ENCODE measurements at regions not wholly inside any gene's neighbourhood (a gene's known extent, or its start where the extent isn't known, plus 50 kb on each side); places are given as distances from the start of the nearest gene placed in this dataset.
A peak's percentile ranks its signal among the peaks of the same experiment; 100 is the strongest.
"Not testable (repeated sequence)": the region's sequence is repeated elsewhere in the genome, so short reads cannot be mapped to it uniquely, and the experiment has no call there.

DNA sequence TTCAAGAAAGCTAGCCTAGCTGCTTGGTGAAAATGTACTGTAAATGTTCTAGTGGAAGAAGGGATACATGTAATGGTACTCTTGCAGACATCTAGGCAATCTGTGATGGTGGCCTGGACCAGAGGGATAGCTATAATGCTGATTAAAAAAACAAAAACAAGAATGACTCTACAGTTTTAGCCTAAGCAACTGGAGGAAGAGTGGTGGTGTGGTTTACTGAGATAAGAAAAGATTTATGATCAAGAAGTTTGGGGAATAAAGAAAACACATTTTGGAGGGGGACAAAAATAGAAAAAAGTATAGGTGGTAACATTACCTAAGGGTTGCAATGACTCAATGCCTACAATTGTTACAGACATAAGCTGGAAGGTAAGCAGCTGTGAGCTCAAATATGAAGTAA is 1080.7 kb upstream of the CELF4 start:
- CTCF ChIA-PET = interaction anchor here (0.9 to 1.8 kb wide), 4 partner anchors 9 to 49 kb away, joined by 3 to 4 read pairs (median 4); no protein-coding TSS in a partner anchor
- DNase-seq = peak; percentile 82 to 96 (median 94)
- POLR2A ChIA-PET = no interaction called here
- Histone ChIP-seq H3K36me3 (ENCODE audit: control insufficient read depth in 4 of 4, insufficient read depth in 4 of 4, low read length in 3 of 4) (no peaks in the 10 kb centered on the region), H3K27me3 (replicated peaks in 2 of 5; ENCODE audit: control insufficient read depth in 4 of 5, insufficient read depth in 5 of 5, low read length in 4 of 5) (no peaks in the 10 kb centered on the region), H3K27ac (ENCODE audit: insufficient read depth in 1 of 2, low read depth in 1 of 2, low read length in 2 of 2, poor library complexity in 1 of 2, severe bottlenecking in 2 of 2) (peak overlapping the region; percentile 64 to 71), H3K4me1 (ENCODE audit: control extremely low read depth in 1 of 4, control insufficient read depth in 4 of 4, insufficient read depth in 4 of 4, low read length in 3 of 4) (peaks cover 0 to 33% (median 5%) of the 10 kb centered on the region in 4 experiments), H3K9me3 (ENCODE audit: control extremely low read depth in 1 of 5, control insufficient read depth in 4 of 5, insufficient read depth in 2 of 5, low read depth in 1 of 5, low read length in 4 of 5) (no peaks in the 10 kb centered on the region), H3K4me3 (ENCODE audit: control insufficient read depth in 1 of 7, extremely low read depth in 1 of 7, insufficient read depth in 4 of 7, low read depth in 2 of 7, low read length in 6 of 7) (no peak overlapping the region)

DNA sequence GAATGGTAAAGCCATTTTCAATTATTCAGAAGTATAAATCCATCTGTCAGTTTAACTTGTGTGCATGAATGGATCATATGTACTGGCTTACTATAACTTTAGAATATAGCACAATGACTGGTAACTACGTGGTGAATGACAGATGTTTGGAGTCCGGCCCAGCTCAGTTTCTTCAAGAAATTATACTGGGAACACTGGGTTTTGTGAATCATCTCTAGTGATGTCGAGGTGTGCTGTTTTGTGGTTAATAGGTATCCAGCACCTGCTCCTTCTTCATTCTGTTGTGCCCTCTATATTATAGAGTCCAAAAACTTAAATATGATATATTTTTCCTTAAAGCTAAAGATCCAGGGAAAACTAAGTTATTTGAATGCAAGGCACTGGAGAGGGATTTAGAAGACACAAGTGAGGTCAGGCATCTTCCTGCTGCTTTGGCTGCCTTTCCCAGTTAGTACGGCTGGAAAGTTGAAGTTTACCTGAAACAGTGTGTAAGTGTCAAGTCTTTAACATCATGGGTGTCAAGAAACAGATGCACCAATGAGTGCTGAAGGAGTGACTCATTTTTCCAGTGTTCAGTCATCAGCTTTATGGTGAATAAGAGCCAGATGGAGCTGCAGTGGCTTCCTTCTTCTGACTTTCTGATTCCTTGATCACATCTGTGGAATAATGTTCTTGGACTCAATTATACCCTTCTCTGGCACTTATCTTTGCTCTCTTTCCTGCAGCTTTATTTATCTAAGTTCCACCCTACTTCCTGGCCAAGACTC is 1079.5 kb upstream of the CELF4 start:
- Histone ChIP-seq H3K27me3 (replicated peaks in 2 of 5; ENCODE audit: control insufficient read depth in 4 of 5, insufficient read depth in 5 of 5, low read length in 4 of 5) (no peaks in the 10 kb centered on the region), H3K27ac (ENCODE audit: insufficient read depth in 1 of 2, low read depth in 1 of 2, low read length in 2 of 2, poor library complexity in 1 of 2, severe bottlenecking in 2 of 2) (peak overlapping the region; percentile 43 to 64), H3K9me3 (ENCODE audit: control extremely low read depth in 1 of 5, control insufficient read depth in 4 of 5, insufficient read depth in 2 of 5, low read depth in 1 of 5, low read length in 4 of 5) (peaks cover 0 to 2% (median 0%) of the 10 kb centered on the region in 5 experiments), H3K4me3 (ENCODE audit: control insufficient read depth in 1 of 7, extremely low read depth in 1 of 7, insufficient read depth in 4 of 7, low read depth in 2 of 7, low read length in 6 of 7) (no peak overlapping the region), H3K4me1 (ENCODE audit: control extremely low read depth in 1 of 4, control insufficient read depth in 4 of 4, insufficient read depth in 4 of 4, low read length in 3 of 4) (peaks cover 0 to 33% (median 5%) of the 10 kb centered on the region in 4 experiments), H3K36me3 (ENCODE audit: control insufficient read depth in 4 of 4, insufficient read depth in 4 of 4, low read length in 3 of 4) (no peaks in the 10 kb centered on the region)
- 100% methylated on average over 1 of the region's 4 CpGs for WGBS (ENCODE audit: insufficient coverage)
- DNase-seq = peak in 2 of 3 donors; percentile 33 to 57
- CTCF ChIA-PET = interaction anchor here (1.5 to 1.8 kb wide), 2 partner anchors 43 to 50 kb away, joined by 3 to 4 read pairs; no protein-coding TSS in a partner anchor
- POLR2A ChIA-PET = no interaction called here

DNA sequence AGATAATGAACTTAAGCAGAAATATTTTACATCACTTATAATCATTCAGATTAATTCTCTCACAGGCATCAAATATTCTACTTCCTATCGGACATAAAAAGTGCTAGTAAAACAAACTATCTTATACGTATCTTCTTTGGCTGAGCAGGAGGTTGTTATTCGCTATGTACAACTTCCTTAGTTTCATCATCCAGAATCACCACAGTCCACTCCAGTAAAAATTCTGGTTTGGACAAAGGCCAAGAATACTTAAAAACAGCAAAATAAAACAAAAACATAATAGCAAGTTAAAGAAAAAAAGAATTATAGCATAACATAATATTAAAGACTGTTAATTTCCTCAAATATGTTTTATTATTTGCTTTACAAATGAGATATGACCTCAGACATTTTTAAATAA is 1077.1 kb upstream of the CELF4 start:
- Histone ChIP-seq H3K9me3 (ENCODE audit: control extremely low read depth in 1 of 5, control insufficient read depth in 4 of 5, insufficient read depth in 2 of 5, low read depth in 1 of 5, low read length in 4 of 5) (peaks cover 0 to 15% (median 5%) of the 10 kb centered on the region in 5 experiments), H3K36me3 (ENCODE audit: control insufficient read depth in 4 of 4, insufficient read depth in 4 of 4, low read length in 3 of 4) (no peaks in the 10 kb centered on the region), H3K27ac (ENCODE audit: insufficient read depth in 1 of 2, low read depth in 1 of 2, low read length in 2 of 2, poor library complexity in 1 of 2, severe bottlenecking in 2 of 2) (no peak overlapping the region), H3K4me1 (ENCODE audit: control extremely low read depth in 1 of 4, control insufficient read depth in 4 of 4, insufficient read depth in 4 of 4, low read length in 3 of 4) (peaks cover 0 to 24% (median 4%) of the 10 kb centered on the region in 4 experiments), H3K27me3 (replicated peaks in 2 of 5; ENCODE audit: control insufficient read depth in 4 of 5, insufficient read depth in 5 of 5, low read length in 4 of 5) (no peaks in the 10 kb centered on the region), H3K4me3 (ENCODE audit: control insufficient read depth in 1 of 7, extremely low read depth in 1 of 7, insufficient read depth in 4 of 7, low read depth in 2 of 7, low read length in 6 of 7) (no peak overlapping the region)
- CTCF ChIA-PET = interaction anchor here (1.5 kb wide), 1 partner anchor 200 kb away, joined by 3 read pairs; no protein-coding TSS in a partner anchor
- DNase-seq = peak in 2 of 3 donors; percentile 58
- POLR2A ChIA-PET = no interaction called here
- WGBS (ENCODE audit: insufficient coverage) = 67% methylated on average over 2 of the region's 3 CpGs

DNA sequence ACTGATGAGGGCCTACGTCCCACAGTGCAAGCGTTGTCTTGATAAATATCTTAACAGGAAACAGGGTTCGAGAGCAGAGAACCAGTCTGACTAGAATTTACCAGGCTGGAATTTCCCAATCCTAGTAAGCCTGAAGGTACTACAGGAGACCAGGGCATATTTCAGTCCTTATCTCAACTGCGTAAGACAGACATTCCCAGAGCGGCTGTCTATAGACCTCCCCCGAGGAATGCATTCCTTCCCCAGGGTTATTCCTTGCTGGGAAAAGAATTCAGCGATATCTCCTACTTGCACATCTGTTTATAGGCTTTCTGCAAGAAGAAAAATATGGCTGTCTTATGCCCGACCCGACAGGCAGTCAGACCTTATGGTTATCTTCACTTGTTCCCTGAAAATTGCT is 1074.1 kb upstream of the CELF4 start:
- H3K36me3 ChIP-seq (ENCODE audit: control insufficient read depth in 4 of 4, insufficient read depth in 4 of 4, low read length in 3 of 4); CTCF ChIA-PET; H3K27me3 ChIP-seq (replicated peaks in 2 of 5; ENCODE audit: control insufficient read depth in 4 of 5, insufficient read depth in 5 of 5, low read length in 4 of 5); POLR2A ChIA-PET; H3K4me1 ChIP-seq (ENCODE audit: control extremely low read depth in 1 of 4, control insufficient read depth in 4 of 4, insufficient read depth in 4 of 4, low read length in 3 of 4); DNase-seq; H3K27ac ChIP-seq (ENCODE audit: insufficient read depth in 1 of 2, low read depth in 1 of 2, low read length in 2 of 2, poor library complexity in 1 of 2, severe bottlenecking in 2 of 2); H3K4me3 ChIP-seq (ENCODE audit: control insufficient read depth in 1 of 7, extremely low read depth in 1 of 7, insufficient read depth in 4 of 7, low read depth in 2 of 7, low read length in 6 of 7): not testable (repeated sequence)
- 82% methylated on average over 7 of the region's 9 CpGs for WGBS (ENCODE audit: insufficient coverage)
- peaks cover 0 to 15% (median 5%) of the 10 kb centered on the region in 5 experiments for H3K9me3 ChIP-seq (ENCODE audit: control extremely low read depth in 1 of 5, control insufficient read depth in 4 of 5, insufficient read depth in 2 of 5, low read depth in 1 of 5, low read length in 4 of 5)

DNA sequence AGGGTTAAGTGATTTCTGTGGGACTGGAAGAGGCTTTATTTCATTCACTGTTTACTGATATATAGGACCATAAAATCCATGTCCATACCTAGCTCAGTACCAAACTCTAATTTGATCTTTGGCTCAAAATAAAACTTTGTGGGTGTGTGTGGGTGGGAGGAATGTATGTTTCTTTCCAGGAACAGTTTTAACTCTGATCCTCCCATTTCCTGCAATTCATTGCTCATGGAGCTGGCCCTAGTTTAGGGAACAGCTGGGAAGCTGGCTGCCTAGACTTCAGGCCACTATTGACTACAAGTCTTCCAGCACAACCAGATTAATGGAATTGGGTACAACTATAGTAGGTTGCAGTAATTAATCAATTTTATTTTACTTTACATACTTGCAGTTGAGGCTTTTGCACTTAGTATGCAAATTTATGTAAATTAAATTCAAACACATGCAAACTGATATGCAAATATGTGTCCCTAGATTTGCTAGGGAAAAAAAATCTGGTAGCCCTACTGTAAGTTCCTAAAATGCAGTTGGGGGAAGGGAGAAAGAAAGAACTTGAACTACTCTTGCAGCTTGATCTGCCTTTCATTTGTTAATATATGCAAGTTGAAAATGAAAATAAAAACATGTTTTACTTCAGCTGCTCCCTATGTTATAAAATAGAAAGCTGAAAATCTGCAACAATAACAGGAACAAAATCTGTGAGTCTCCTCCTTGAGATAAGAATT is 1070.3 kb upstream of the CELF4 start:
- POLR2A ChIA-PET = no interaction called here

DNA sequence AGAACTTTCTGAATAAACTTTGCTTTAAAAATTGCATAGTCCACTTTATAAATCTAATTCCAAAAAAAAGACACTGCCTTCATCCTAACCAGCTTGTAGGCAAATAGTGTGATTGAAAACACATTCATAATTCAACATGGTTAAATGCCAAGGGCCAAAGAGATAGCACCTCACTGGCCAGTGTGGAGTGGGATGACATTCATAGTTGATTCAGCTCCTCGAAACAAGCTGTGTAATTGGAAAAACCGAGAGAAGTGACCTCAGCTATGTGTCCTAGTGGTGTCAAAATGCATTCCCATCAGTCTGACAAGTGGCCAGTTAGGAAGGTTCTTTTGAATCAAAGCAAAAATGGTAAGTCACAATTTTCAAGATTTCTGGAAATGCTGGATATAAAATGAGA is 1068.5 kb upstream of the CELF4 start:
- Histone ChIP-seq H3K27me3 (replicated peaks in 2 of 5; ENCODE audit: control insufficient read depth in 4 of 5, insufficient read depth in 5 of 5, low read length in 4 of 5) (no peaks in the 10 kb centered on the region), H3K4me3 (ENCODE audit: control insufficient read depth in 1 of 7, extremely low read depth in 1 of 7, insufficient read depth in 4 of 7, low read depth in 2 of 7, low read length in 6 of 7) (no peak overlapping the region), H3K4me1 (ENCODE audit: control extremely low read depth in 1 of 4, control insufficient read depth in 4 of 4, insufficient read depth in 4 of 4, low read length in 3 of 4) (no peaks in the 10 kb centered on the region), H3K9me3 (ENCODE audit: control extremely low read depth in 1 of 5, control insufficient read depth in 4 of 5, insufficient read depth in 2 of 5, low read depth in 1 of 5, low read length in 4 of 5) (peaks cover 0 to 7% (median 2%) of the 10 kb centered on the region in 5 experiments), H3K36me3 (ENCODE audit: control insufficient read depth in 4 of 4, insufficient read depth in 4 of 4, low read length in 3 of 4) (no peaks in the 10 kb centered on the region), H3K27ac (ENCODE audit: insufficient read depth in 1 of 2, low read depth in 1 of 2, low read length in 2 of 2, poor library complexity in 1 of 2, severe bottlenecking in 2 of 2) (no peak overlapping the region)
- POLR2A ChIA-PET = no interaction called here
- CTCF ChIA-PET = interaction anchor here (0.9 to 1.4 kb wide), 2 partner anchors 9 to 13 kb away, joined by 3 read pairs; no protein-coding TSS in a partner anchor
- DNase-seq = no peak
- 100% methylated on average over 2 of the region's 2 CpGs for WGBS (ENCODE audit: insufficient coverage)

More for the DNA sequence above, 1070.3 kb upstream of the CELF4 start:
- no peak for DNase-seq
- H3K36me3 ChIP-seq (ENCODE audit: control insufficient read depth in 4 of 4, insufficient read depth in 4 of 4, low read length in 3 of 4) = no peaks in the 10 kb centered on the region
- H3K4me1 ChIP-seq (ENCODE audit: control extremely low read depth in 1 of 4, control insufficient read depth in 4 of 4, insufficient read depth in 4 of 4, low read length in 3 of 4) = no peaks in the 10 kb centered on the region
- no peak overlapping the region for H3K27ac ChIP-seq (ENCODE audit: insufficient read depth in 1 of 2, low read depth in 1 of 2, low read length in 2 of 2, poor library complexity in 1 of 2, severe bottlenecking in 2 of 2)
- CTCF ChIA-PET = interaction anchor here (0.6 kb wide), 2 partner anchors 11 to 173 kb away, joined by 3 to 4 read pairs; no protein-coding TSS in a partner anchor
- no peak overlapping the region for H3K4me3 ChIP-seq (ENCODE audit: control insufficient read depth in 1 of 7, extremely low read depth in 1 of 7, insufficient read depth in 4 of 7, low read depth in 2 of 7, low read length in 6 of 7)
- no peaks in the 10 kb centered on the region for H3K27me3 ChIP-seq (replicated peaks in 2 of 5; ENCODE audit: control insufficient read depth in 4 of 5, insufficient read depth in 5 of 5, low read length in 4 of 5)
- peaks cover 0 to 15% (median 5%) of the 10 kb centered on the region in 5 experiments for H3K9me3 ChIP-seq (ENCODE audit: control extremely low read depth in 1 of 5, control insufficient read depth in 4 of 5, insufficient read depth in 2 of 5, low read depth in 1 of 5, low read length in 4 of 5)

DNA sequence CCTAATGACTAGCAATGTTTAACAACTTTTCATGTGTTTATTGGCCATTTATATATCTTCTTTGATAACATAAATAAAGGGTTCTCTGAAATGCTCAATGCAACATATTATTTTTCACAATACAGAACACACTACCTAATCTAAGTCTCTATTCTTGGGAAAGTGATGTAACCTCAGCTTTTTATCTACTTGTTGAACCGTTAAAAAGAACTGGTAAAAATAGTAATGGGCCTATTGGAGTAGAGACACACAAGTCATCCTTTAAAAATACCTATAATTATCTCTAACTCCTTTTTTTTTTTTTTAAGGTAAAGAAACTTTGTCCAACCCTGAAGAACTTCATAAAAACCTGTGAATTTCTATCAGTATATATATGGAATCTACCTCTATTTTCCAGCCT is 1067.7 kb upstream of the CELF4 start:
- Histone ChIP-seq H3K27me3 (replicated peaks in 2 of 5; ENCODE audit: control insufficient read depth in 4 of 5, insufficient read depth in 5 of 5, low read length in 4 of 5) (no peaks in the 10 kb centered on the region), H3K9me3 (ENCODE audit: control extremely low read depth in 1 of 5, control insufficient read depth in 4 of 5, insufficient read depth in 2 of 5, low read depth in 1 of 5, low read length in 4 of 5) (peaks cover 0 to 1% (median 0%) of the 10 kb centered on the region in 5 experiments), H3K27ac (ENCODE audit: insufficient read depth in 1 of 2, low read depth in 1 of 2, low read length in 2 of 2, poor library complexity in 1 of 2, severe bottlenecking in 2 of 2) (no peak overlapping the region), H3K36me3 (ENCODE audit: control insufficient read depth in 4 of 4, insufficient read depth in 4 of 4, low read length in 3 of 4) (no peaks in the 10 kb centered on the region), H3K4me1 (ENCODE audit: control extremely low read depth in 1 of 4, control insufficient read depth in 4 of 4, insufficient read depth in 4 of 4, low read length in 3 of 4) (no peaks in the 10 kb centered on the region), H3K4me3 (ENCODE audit: control insufficient read depth in 1 of 7, extremely low read depth in 1 of 7, insufficient read depth in 4 of 7, low read depth in 2 of 7, low read length in 6 of 7) (no peak overlapping the region)
- DNase-seq = no peak
- CTCF ChIA-PET = interaction anchor here (1.4 kb wide), 1 partner anchor 14 kb away, joined by 3 read pairs; no protein-coding TSS in a partner anchor
- POLR2A ChIA-PET = no interaction called here
- WGBS (ENCODE audit: insufficient coverage) = no CpG with 5 or more reads among the region's 1 CpG
